ENCODE measurements at regions not wholly inside any gene's neighbourhood (a gene's known extent, or its start where the extent isn't known, plus 50 kb on each side); places are given as distances from the start of the nearest gene placed in this dataset.

- TF ChIP-seq, protein P1, sequence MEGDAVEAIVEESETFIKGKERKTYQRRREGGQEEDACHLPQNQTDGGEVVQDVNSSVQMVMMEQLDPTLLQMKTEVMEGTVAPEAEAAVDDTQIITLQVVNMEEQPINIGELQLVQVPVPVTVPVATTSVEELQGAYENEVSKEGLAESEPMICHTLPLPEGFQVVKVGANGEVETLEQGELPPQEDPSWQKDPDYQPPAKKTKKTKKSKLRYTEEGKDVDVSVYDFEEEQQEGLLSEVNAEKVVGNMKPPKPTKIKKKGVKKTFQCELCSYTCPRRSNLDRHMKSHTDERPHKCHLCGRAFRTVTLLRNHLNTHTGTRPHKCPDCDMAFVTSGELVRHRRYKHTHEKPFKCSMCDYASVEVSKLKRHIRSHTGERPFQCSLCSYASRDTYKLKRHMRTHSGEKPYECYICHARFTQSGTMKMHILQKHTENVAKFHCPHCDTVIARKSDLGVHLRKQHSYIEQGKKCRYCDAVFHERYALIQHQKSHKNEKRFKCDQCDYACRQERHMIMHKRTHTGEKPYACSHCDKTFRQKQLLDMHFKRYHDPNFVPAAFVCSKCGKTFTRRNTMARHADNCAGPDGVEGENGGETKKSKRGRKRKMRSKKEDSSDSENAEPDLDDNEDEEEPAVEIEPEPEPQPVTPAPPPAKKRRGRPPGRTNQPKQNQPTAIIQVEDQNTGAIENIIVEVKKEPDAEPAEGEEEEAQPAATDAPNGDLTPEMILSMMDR (IDR thresholded peaks at IDR 0.05): no peak
- TF ChIP-seq POLR2AphosphoS5 (IDR thresholded peaks at IDR 0.05): no peak
Measured at GRCh38 chr4:31714238-31714637, 994.1 kb downstream of the PCDH7 start.
